Prostate gland (tissue), 2 donors: ENCODE measurements at regions not wholly inside any gene's neighbourhood (a gene's known extent, or its start where the extent isn't known, plus 50 kb on each side); places are given as distances from the start of the nearest gene placed in this dataset.

Source experiments
- DNase-seq: peaks from one replicate; pipeline ENCODE4 v3.0.0-alpha.2; 2019; ENCODE audit warnings: low spot score
- H3K27ac ChIP-seq, 2 donors: fragments of 200-600 bp; sonication (generic); 2 replicates each; pipeline ENCODE4 v1.5.1; 2017 to 2019
- H3K27me3 ChIP-seq: fragments of 200-600 bp; sonication (generic); replicated peaks from 2 replicates; pipeline ENCODE4 v1.5.1; 2019; ENCODE audit not compliant: insufficient read depth
- H3K36me3 ChIP-seq, 2 donors: fragments of 200-600 bp; sonication (generic); 1 replicate in 1 of 2; 2 replicates in 1 of 2; pipeline versions ENCODE4 v1.5.1 to v1.8.1; 2017 to 2019
- H3K4me1 ChIP-seq: fragments of 200-600 bp; sonication (generic); replicated peaks from 2 replicates; pipeline ENCODE4 v1.5.1; 2019
- H3K4me3 ChIP-seq, 2 donors: fragments of 200-600 bp; sonication (generic); 2 replicates each; pipeline ENCODE4 v1.5.1; 2017 to 2019
- H3K9me3 ChIP-seq: fragments of 200-600 bp; sonication (generic); 2 replicates; pipeline ENCODE4 v1.5.1; 2017
- CTCF ChIP-seq, 4 experiments: fragments of 200-600 bp in 2 of 4; fragments of 450-650 bp in 2 of 4; sonication (generic) in 2 of 4; IDR thresholded peaks; 1 replicate in 3 of 4; 2 replicates in 1 of 4; pipeline ENCODE4 v1.5.1; 2016 to 2019; ENCODE audit warnings: antibody characterized with exemption in 4 of 4, mild to moderate bottlenecking in 2 of 4, moderate library complexity in 2 of 4
- POLR2A ChIP-seq: fragments of 450-650 bp; IDR thresholded peaks from one replicate; pipeline ENCODE4 v1.6.1; 2016; ENCODE audit warnings: antibody characterized with exemption, mild to moderate bottlenecking
- POLR2AphosphoS5 ChIP-seq: sonication (generic); formaldehyde crosslinking; IDR thresholded peaks from one replicate; pipeline ENCODE4 v1.6.1; 2017; ENCODE audit warnings: antibody characterized with exemption
- WGBS: methylation state at CpG from one replicate; pipeline ENCODE4 v1.1.5; 2018; 5-methylcytosine and 5-hydroxymethylcytosine counted together
- intact Hi-C: fragments of 100-400 bp; cut with DNase I; formaldehyde crosslinking; loops from one replicate; pipeline ENCODE4 v1.14.2; 2022

GRCh38 chr14:26738571-26738970, 140.7 kb upstream of the NOVA1 start:
- H3K27ac ChIP-seq: no peak overlapping the region
- H3K27me3 ChIP-seq: no peaks in the 10 kb centered on the region
- no peaks in the 10 kb centered on the region for H3K4me1 ChIP-seq
- TF ChIP-seq POLR2AphosphoS5 (no peak), CTCF (IDR thresholded peaks at IDR 0.05) (no peak), POLR2A (no peak)
- H3K36me3 ChIP-seq: no peaks in the 10 kb centered on the region
- no peaks in the 10 kb centered on the region for H3K9me3 ChIP-seq
- DNase-seq: no peak
- intact Hi-C loops: no loop called here
- no peak overlapping the region for H3K4me3 ChIP-seq
- WGBS: 26% methylated on average over 3 of the region's 3 CpGs

- no peak for TF ChIP-seq POLR2AphosphoS5
- no peak for DNase-seq
- H3K4me1 ChIP-seq: no peaks in the 10 kb centered on the region
- H3K36me3 ChIP-seq: no peaks in the 10 kb centered on the region
- H3K27me3 ChIP-seq: no peaks in the 10 kb centered on the region
- no peak overlapping the region for H3K4me3 ChIP-seq
- H3K27ac ChIP-seq: no peak overlapping the region
- H3K9me3 ChIP-seq: no peaks in the 10 kb centered on the region
- intact Hi-C loops: no loop called here
Observed at GRCh38 chr14:26741711-26742212, 143.9 kb upstream of the NOVA1 start.

GRCh38 chr14:26743284-26743683, 145.5 kb upstream of the NOVA1 start:
- TF ChIP-seq POLR2A (no peak), POLR2AphosphoS5 (no peak), CTCF (IDR thresholded peaks at IDR 0.05) (no peak)
- Histone ChIP-seq H3K27me3 (no peaks in the 10 kb centered on the region), H3K4me3 (no peak overlapping the region), H3K4me1 (no peaks in the 10 kb centered on the region), H3K36me3 (no peaks in the 10 kb centered on the region), H3K9me3 (no peaks in the 10 kb centered on the region), H3K27ac (no peak overlapping the region)
- WGBS: 79% methylated on average over 2 of the region's 2 CpGs
- no peak for DNase-seq
- intact Hi-C loops: no loop called here

- no peak for DNase-seq
- WGBS: 45% methylated on average over 1 of the region's 1 CpG
- no peaks in the 10 kb centered on the region for H3K9me3 ChIP-seq
- intact Hi-C loops: no loop called here
- H3K4me3 ChIP-seq: no peak overlapping the region
- no peaks in the 10 kb centered on the region for H3K4me1 ChIP-seq
- no peaks in the 10 kb centered on the region for H3K27me3 ChIP-seq
- no peak overlapping the region for H3K27ac ChIP-seq
- no peak for TF ChIP-seq CTCF (IDR thresholded peaks at IDR 0.05)
- TF ChIP-seq POLR2AphosphoS5: no peak
- TF ChIP-seq POLR2A: no peak
- no peaks in the 10 kb centered on the region for H3K36me3 ChIP-seq
Observed at GRCh38 chr14:26744903-26745302, 147.1 kb upstream of the NOVA1 start.

GRCh38 chr14:26761532-26761931, 163.7 kb upstream of the NOVA1 start:
- no peak for DNase-seq
- intact Hi-C loops: no loop called here
- no peak for TF ChIP-seq POLR2A
- TF ChIP-seq POLR2AphosphoS5: no peak
- TF ChIP-seq CTCF (IDR thresholded peaks at IDR 0.05): no peak
- WGBS: 90% methylated on average over 9 of the region's 9 CpGs
- Histone ChIP-seq H3K9me3 (no peaks in the 10 kb centered on the region), H3K4me3 (no peak overlapping the region), H3K27ac (no peak overlapping the region), H3K36me3 (no peaks in the 10 kb centered on the region), H3K4me1 (no peaks in the 10 kb centered on the region), H3K27me3 (no peaks in the 10 kb centered on the region)
